ENCODE measurements at regions not wholly inside any gene's neighbourhood (a gene's known extent, or its start where the extent isn't known, plus 50 kb on each side); places are given as distances from the start of the nearest gene placed in this dataset.

DNA sequence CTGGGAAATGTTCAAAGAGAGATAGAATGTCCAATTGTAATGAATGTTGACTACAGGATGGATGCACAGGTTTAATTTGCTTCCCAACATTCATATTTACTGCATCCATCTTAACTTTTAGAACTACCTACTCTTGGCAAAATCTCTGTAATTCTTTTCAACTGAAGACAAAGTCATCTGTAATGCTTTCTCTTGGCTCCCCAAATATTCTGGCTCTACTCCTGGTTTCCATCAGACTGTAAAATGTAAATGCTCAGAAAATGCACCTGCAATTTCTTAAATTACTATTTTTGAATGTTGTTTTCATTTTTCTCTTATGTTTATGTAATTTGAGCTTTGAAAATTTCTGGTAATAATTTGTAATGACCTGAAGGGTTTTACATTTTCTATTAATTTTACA is 480.8 kb upstream of the IMPG1 start:
- Histone ChIP-seq H3K36me3 (no peaks in the 10 kb centered on the region), H3K27me3 (no peaks in the 10 kb centered on the region), H3K9me3 (no peaks in the 10 kb centered on the region), H3K4me1 (no peaks in the 10 kb centered on the region), H3K4me3 (no peak overlapping the region), H3K27ac (no peak overlapping the region)
- intact Hi-C loops (cut with DNase I), result no loop called here
- DNase-seq (ENCODE audit: low spot score in 2 of 2), result no peak
- TF ChIP-seq, protein P1, sequence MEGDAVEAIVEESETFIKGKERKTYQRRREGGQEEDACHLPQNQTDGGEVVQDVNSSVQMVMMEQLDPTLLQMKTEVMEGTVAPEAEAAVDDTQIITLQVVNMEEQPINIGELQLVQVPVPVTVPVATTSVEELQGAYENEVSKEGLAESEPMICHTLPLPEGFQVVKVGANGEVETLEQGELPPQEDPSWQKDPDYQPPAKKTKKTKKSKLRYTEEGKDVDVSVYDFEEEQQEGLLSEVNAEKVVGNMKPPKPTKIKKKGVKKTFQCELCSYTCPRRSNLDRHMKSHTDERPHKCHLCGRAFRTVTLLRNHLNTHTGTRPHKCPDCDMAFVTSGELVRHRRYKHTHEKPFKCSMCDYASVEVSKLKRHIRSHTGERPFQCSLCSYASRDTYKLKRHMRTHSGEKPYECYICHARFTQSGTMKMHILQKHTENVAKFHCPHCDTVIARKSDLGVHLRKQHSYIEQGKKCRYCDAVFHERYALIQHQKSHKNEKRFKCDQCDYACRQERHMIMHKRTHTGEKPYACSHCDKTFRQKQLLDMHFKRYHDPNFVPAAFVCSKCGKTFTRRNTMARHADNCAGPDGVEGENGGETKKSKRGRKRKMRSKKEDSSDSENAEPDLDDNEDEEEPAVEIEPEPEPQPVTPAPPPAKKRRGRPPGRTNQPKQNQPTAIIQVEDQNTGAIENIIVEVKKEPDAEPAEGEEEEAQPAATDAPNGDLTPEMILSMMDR (IDR thresholded peaks at IDR 0.05), result no peak

DNA sequence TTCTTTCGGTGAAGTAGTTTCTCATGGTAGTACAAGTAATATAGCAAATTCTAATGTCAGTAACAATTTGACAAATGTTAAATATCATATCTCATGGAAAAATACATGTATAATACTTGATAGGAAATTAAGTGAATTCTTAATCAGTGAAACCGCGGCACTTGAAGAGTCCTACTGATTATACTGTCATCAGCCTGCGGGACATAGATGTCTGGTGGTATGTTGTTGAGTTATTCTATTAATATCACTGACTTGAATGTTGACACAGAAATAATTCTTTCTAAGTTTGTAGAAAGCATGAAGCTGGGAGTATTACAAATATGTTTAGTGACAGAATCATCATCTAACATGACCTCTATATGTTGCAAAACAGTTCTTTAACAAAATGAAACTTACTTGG is 479.8 kb upstream of the IMPG1 start:
- H3K4me1 ChIP-seq, result no peaks in the 10 kb centered on the region
- TF ChIP-seq, protein P1 (IDR thresholded peaks at IDR 0.05), result no peak
- no peaks in the 10 kb centered on the region for H3K9me3 ChIP-seq
- no peak overlapping the region for H3K4me3 ChIP-seq
- H3K36me3 ChIP-seq, result no peaks in the 10 kb centered on the region
- no peak overlapping the region for H3K27ac ChIP-seq
- no peaks in the 10 kb centered on the region for H3K27me3 ChIP-seq
- no peak for DNase-seq (ENCODE audit: low spot score in 2 of 2)
- intact Hi-C loops (cut with DNase I), result no loop called here

DNA sequence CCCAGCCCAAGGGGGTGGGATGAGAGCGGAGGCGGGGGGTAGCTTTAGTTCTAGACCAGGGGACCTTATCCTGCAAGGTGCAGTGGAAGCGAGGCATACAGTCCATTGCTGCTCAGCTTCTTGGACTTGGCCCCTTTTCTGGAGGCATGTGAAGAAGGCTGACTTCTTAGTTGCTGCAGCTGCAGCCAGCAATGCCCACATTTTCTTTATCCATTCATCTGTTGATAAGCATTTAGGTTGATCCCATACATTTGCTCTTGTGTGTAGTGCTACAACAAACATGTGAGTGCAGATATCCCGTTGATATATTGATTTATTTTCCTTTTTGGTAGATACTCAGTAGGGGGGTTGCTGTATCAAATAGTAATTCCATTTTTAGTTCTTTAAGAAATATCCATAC is 461.2 kb upstream of the IMPG1 start:
- Histone ChIP-seq H3K27me3 (no peaks in the 10 kb centered on the region), H3K4me3 (no peak overlapping the region), H3K9me3 (peaks cover 0 to 8% of the 10 kb centered on the region in 2 donors), H3K36me3 (no peaks in the 10 kb centered on the region), H3K27ac (no peak overlapping the region), H3K4me1 (no peaks in the 10 kb centered on the region)
- TF ChIP-seq, protein P1 (IDR thresholded peaks at IDR 0.05), result no peak
- DNase-seq (ENCODE audit: low spot score in 2 of 2), result no peak
- intact Hi-C loops (cut with DNase I), result no loop called here

DNA sequence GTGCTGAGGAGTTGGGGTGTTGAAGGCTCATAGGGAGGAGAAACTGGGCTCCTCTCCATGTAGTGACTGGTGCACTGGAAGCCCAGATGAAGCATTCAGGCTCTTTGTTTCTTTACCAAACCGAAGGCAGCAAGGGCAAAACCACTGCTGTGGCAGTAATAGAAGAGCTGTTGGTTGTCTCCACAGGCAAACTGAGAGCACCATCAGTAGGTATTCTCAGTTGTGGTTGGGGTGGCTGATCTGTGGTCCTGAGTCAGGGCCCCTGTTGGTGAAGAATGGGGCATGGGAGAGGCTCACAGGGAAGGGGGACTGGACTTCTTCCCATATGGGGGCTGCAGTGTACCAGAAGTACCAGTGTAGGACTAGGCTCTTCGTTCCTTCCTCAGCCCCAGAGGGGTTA is 460.2 kb upstream of the IMPG1 start:
- Histone ChIP-seq H3K36me3 (no peaks in the 10 kb centered on the region), H3K27me3 (no peaks in the 10 kb centered on the region), H3K9me3 (peaks cover 0 to 8% of the 10 kb centered on the region in 2 donors), H3K27ac (no peak overlapping the region), H3K4me1 (no peaks in the 10 kb centered on the region), H3K4me3 (no peak overlapping the region)
- TF ChIP-seq, protein P1 (IDR thresholded peaks at IDR 0.05), result no peak
- DNase-seq (ENCODE audit: low spot score in 2 of 2), result no peak
- intact Hi-C loops (cut with DNase I), result no loop called here

DNA sequence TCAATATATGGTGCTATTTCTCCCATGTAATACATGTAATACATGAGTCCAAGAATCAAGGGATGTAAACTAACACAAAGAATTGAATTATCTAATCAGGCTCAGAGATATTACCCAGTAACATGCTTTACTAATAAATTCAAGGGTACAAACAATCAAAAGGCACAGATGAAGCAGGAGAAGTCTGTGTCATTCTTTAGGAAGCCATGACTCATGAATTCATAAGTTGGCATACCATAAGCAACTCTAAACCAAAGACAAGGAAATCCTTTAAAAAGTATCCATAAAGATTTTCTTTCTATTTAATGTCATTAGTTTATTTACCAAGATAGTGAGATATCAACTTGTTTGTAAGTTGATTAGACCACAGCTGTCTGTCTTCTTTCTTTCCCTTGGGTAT is 446.0 kb upstream of the IMPG1 start:
- TF ChIP-seq, protein P1 (IDR thresholded peaks at IDR 0.05), result no peak
- H3K4me1 ChIP-seq, result no peaks in the 10 kb centered on the region

DNA sequence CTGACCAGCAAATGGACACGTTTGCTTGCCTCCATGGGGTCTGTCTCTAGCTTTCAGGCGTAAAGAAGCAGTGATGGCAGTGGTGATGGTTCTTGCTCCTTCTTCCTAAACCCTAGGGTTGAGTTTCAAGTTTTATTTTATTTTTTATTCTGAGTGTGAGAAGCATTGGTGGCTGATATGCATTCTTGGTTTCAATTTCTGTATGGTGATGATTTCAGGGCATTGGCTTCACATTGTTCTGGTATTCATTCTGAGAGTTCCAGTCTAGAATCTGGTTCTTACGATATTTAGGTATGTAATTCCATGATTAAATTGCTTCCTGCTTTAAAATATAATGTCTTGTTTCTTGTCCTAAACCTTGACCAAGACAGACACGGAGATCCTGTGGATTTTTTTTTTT is 444.5 kb upstream of the IMPG1 start:
- H3K36me3 ChIP-seq, result no peaks in the 10 kb centered on the region
- no peaks in the 10 kb centered on the region for H3K4me1 ChIP-seq
- no peak overlapping the region for H3K27ac ChIP-seq
- DNase-seq (ENCODE audit: low spot score in 2 of 2), result no peak
- TF ChIP-seq, protein P1 (IDR thresholded peaks at IDR 0.05), result no peak
- intact Hi-C loops (cut with DNase I), result no loop called here
- no peaks in the 10 kb centered on the region for H3K27me3 ChIP-seq
- H3K4me3 ChIP-seq, result no peak overlapping the region
- peaks cover 0 to 5% of the 10 kb centered on the region in 2 donors for H3K9me3 ChIP-seq

More for the DNA sequence above, 446.0 kb upstream of the IMPG1 start:
- no peak for DNase-seq (ENCODE audit: low spot score in 2 of 2)
- Histone ChIP-seq H3K36me3 (no peaks in the 10 kb centered on the region), H3K27ac (no peak overlapping the region), H3K27me3 (no peaks in the 10 kb centered on the region), H3K4me3 (no peak overlapping the region), H3K9me3 (peaks cover 0 to 5% of the 10 kb centered on the region in 2 donors)
- intact Hi-C loops (cut with DNase I), result no loop called here
